ENCODE measurements at regions not wholly inside any gene's neighbourhood (a gene's known extent, or its start where the extent isn't known, plus 50 kb on each side); places are given as distances from the start of the nearest gene placed in this dataset.

DNA sequence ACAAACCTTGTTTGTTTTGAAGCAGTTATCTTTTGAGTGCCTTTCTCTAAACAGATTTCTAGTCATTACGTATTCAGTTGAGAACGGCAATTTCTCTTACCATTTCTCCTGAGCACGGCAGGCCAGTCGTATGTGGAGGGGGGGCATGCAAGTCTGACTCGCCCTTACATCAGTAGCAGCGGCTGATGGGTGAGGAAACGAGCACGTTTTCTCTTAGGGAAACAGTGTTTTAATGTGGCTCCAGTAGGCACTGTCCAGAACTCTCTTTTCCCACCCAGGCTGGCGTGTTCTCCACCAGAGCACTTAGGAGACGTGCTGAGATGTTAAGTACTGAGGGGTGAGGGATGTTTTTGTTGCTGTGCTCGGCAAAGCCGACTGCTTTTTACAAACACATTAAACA is 240.5 kb downstream of the STIM2 start:
- Histone ChIP-seq H3K4me3 (no peak overlapping the region), H3F3A (ENCODE audit: insufficient read depth, low read depth) (no peaks in the 10 kb centered on the region), H2AFZ (no peak overlapping the region), H3K4me1 (replicated peaks; ENCODE audit: insufficient read depth) (peaks cover 17% of the 10 kb centered on the region), H4K20me1 (ENCODE audit: insufficient read depth) (no peaks in the 10 kb centered on the region), H3K27me3 (ENCODE audit: insufficient read depth, low read depth) (no peaks in the 10 kb centered on the region), H3K9me3 (ENCODE audit: insufficient read depth, low read depth) (no peaks in the 10 kb centered on the region), H3K27ac (peak overlapping the region; percentile 43), H3K4me2 (peak overlapping the region; percentile 62), H3K36me3 (ENCODE audit: low read depth) (no peaks in the 10 kb centered on the region), H3K79me2 (ENCODE audit: low read depth) (no peaks in the 10 kb centered on the region), H3K9me2 (ENCODE audit: insufficient read depth) (no peaks in the 10 kb centered on the region)
- TF ChIP-seq CTCF (conservative IDR thresholded peaks at IDR 0.05): no peak
- TF ChIP-seq EZH2 (IDR thresholded peaks at IDR 0.05; ENCODE audit: low read depth): no peak
- no TSS peak for BruUV-seq (replicated peaks)
- intact Hi-C loops (cut with micrococcal nuclease; ENCODE audit: unreplicated experiment): no loop called here
- ChIA-PET POLR2A (ENCODE audit: unreplicated experiment) (no interaction called here), CTCF (interaction anchor here (0.7 kb wide), 1 partner anchor 253 kb away, joined by 3 read pairs; no protein-coding TSS in a partner anchor)
- DNase-seq: no peak

DNA sequence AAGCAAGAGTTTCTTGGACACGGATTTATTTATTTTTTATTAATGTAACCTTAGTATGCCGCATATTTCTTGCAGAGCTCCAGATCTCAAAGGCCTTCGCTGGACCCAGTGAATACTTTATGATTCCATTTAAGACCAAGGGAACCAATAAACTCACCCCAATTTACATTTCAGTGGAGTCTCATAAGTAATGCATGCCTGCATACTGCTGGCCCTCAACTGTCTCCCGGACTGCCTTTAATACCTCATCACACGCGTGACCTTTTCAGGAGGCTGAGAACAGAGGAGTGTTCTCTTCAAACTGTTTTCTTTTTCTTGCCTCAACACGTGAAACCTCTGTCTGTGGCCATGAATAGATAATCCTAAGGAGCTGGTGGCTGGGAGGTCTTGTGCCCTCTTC is 240.9 kb downstream of the STIM2 start:
- H2AFZ ChIP-seq: no peak overlapping the region
- intact Hi-C loops (cut with micrococcal nuclease; ENCODE audit: unreplicated experiment): no loop called here
- H3K79me2 ChIP-seq (ENCODE audit: low read depth): no peaks in the 10 kb centered on the region
- ChIA-PET CTCF (no interaction called here), POLR2A (ENCODE audit: unreplicated experiment) (no interaction called here)
- TF ChIP-seq CTCF (conservative IDR thresholded peaks at IDR 0.05) (no peak), EZH2 (IDR thresholded peaks at IDR 0.05; ENCODE audit: low read depth) (no peak)
- H3F3A ChIP-seq (ENCODE audit: insufficient read depth, low read depth): no peaks in the 10 kb centered on the region
- no peaks in the 10 kb centered on the region for H4K20me1 ChIP-seq (ENCODE audit: insufficient read depth)
- DNase-seq: no peak
- H3K9me3 ChIP-seq (ENCODE audit: insufficient read depth, low read depth): no peaks in the 10 kb centered on the region
- no TSS peak for BruUV-seq (replicated peaks)
- H3K4me2 ChIP-seq: peak overlapping the region; percentile 62; the same call in 1 of the 2 replicates
- no peaks in the 10 kb centered on the region for H3K27me3 ChIP-seq (ENCODE audit: insufficient read depth, low read depth)
- no peak overlapping the region for H3K4me3 ChIP-seq
- H3K36me3 ChIP-seq (ENCODE audit: low read depth): no peaks in the 10 kb centered on the region
- peak overlapping the region; percentile 43 for H3K27ac ChIP-seq
- peaks cover 17% of the 10 kb centered on the region for H3K4me1 ChIP-seq (replicated peaks; ENCODE audit: insufficient read depth)
- no peaks in the 10 kb centered on the region for H3K9me2 ChIP-seq (ENCODE audit: insufficient read depth)

GRCh38 chr4:27111627-27112026 is 251.0 kb downstream of the STIM2 start:
- Histone ChIP-seq H2AFZ (no peak overlapping the region), H3K4me1 (replicated peaks; ENCODE audit: insufficient read depth) (no peaks in the 10 kb centered on the region), H3K9me3 (ENCODE audit: insufficient read depth, low read depth) (no peaks in the 10 kb centered on the region), H3K4me2 (no peak overlapping the region), H3K36me3 (ENCODE audit: low read depth) (no peaks in the 10 kb centered on the region), H3K27ac (no peak overlapping the region), H4K20me1 (ENCODE audit: insufficient read depth) (no peaks in the 10 kb centered on the region), H3K79me2 (ENCODE audit: low read depth) (no peaks in the 10 kb centered on the region), H3F3A (ENCODE audit: insufficient read depth, low read depth) (no peaks in the 10 kb centered on the region), H3K9me2 (ENCODE audit: insufficient read depth) (no peaks in the 10 kb centered on the region), H3K27me3 (ENCODE audit: insufficient read depth, low read depth) (no peaks in the 10 kb centered on the region), H3K4me3 (no peak overlapping the region)
- CTCF ChIA-PET: no interaction called here
- TF ChIP-seq EZH2 (IDR thresholded peaks at IDR 0.05; ENCODE audit: low read depth) (no peak), CTCF (conservative IDR thresholded peaks at IDR 0.05) (no peak)
- no peak for DNase-seq
- BruUV-seq (replicated peaks): no TSS peak
- intact Hi-C loops (cut with micrococcal nuclease; ENCODE audit: unreplicated experiment): no loop called here
- POLR2A ChIA-PET (ENCODE audit: unreplicated experiment): no interaction called here
